CD4-positive, alpha-beta T cell treated with Interleukin-6 at 100 ng/mL for 8 hours (primary cell): ENCODE measurements at regions not wholly inside any gene's neighbourhood (a gene's known extent, or its start where the extent isn't known, plus 50 kb on each side); places are given as distances from the start of the nearest gene placed in this dataset.

ENCODE experiments used
- DNase-seq: peaks from one replicate; pipeline ENCODE4 v3.0.0-alpha.2; 2020; ENCODE audit warnings: mixed read lengths, low spot score

DNA sequence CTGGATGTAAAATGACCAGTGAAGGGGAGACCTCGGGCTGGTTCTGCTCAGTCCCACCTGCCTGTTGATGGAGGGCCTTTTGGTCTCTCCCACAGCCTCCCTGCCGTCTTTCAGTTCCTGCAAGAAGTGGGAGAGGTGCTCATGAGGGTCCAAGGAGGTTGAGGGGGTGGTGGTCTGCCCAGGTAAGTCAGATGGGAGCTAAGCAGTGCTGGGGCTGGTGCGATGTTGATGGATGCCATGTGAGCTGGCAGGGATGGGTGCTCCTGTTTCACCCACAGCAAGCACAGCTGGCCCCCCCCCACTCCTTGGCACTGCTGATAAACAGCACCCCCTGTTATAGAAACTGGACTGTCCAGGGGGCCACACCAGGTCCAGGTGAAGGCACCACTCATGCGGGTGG is 145.6 kb downstream of the NSG2 start:
- DNase-seq: no peak

GRCh38 chr5:174191850-174192655 is 146.5 kb downstream of the NSG2 start:
- no peak for DNase-seq

- DNase-seq: no peak
These were observed 147.4 kb downstream of the NSG2 start for GRCh38 chr5:174192901-174193300.

GRCh38 chr5:174195517-174195916 is 150.0 kb downstream of the NSG2 start:
- no peak for DNase-seq

- DNase-seq: no peak
These were observed 152.4 kb downstream of the NSG2 start for GRCh38 chr5:174197929-174198328.

DNA sequence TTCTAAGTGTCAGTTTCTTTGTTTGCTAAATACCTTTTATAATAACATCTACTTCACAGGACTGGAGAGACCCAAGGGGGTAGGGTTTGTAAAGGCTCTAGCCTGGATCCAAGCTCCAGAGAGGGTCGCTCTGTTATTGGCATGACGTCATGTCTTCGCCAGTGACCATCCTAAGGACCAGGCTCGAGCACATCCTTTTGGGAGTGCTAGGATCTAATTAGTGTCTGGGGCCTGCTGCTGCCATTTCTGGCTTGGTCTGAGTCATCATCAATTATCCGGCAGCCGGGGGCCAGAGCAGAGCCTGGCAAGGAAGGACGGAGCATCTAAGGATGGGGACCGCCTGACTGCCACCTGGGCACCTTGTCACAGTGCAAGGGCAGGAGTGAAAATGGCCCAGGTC is 153.0 kb downstream of the NSG2 start:
- DNase-seq: no peak

DNA sequence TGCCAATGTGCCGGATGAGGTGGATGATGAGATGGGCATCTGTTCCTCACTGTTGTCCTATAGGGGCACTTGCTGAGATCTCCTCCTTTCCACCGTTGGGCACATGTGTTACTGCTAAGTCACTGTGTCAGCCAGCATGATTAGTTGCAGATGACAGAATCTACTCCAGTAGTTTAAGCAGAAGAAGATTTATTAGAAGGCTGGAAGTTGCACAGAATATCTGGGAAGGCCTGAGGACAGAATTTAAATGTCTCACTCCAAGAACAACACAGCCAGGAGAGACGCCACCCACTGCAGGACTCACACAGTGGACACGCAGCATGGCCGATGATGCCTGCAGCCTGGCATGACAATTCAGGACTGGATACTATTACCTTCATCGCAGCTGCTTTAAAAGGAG is 157.5 kb downstream of the NSG2 start:
- no peak for DNase-seq

- DNase-seq: no peak
These were observed 159.2 kb downstream of the NSG2 start for GRCh38 chr5:174204535-174205313.

- no peak for DNase-seq
These were observed 160.4 kb downstream of the NSG2 start for GRCh38 chr5:174205939-174206338.

GRCh38 chr5:174210596-174211276 is 165.2 kb downstream of the NSG2 start:
- no peak for DNase-seq

- no peak for DNase-seq
These were observed 165.7 kb downstream of the NSG2 start for GRCh38 chr5:174211277-174211626.

DNA sequence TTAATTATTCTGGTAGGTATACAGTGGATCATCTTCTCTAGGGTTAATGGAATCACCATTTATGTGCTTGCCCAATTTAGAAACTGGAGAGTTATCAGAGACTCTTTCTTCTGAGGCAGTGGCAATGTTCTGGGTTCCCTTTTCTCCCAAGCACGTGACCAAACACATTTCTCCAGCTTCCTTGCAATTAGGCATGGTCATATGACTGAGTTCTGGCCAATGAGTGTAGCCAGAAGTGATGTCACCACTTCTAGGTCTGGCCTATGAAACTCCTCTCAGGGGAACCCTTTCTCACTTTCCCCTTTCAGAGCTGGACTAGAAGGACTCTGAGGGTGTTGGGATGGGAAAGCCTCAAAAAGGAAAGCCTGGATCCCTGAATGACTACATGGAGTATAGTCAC is 172.0 kb downstream of the NSG2 start:
- no peak for DNase-seq

DNA sequence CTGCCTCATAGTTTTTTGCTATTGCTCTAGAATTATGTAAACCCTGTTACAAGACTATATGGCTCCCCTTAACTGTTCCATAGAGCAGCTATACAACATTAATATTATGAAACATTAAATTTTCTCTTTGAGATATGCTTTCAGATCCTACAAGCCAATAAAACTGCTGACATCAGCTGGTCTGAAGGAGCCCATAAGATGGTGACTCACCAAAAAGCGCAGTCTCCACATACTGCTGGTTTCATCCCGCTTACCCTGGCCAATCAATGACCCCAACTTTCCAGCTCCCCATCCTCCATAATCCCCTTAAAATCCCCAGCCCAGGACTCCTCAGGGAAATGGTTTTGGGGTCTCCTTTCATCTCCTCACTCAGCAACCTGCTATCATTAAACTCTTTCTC is 172.7 kb downstream of the NSG2 start:
- no peak for DNase-seq

DNA sequence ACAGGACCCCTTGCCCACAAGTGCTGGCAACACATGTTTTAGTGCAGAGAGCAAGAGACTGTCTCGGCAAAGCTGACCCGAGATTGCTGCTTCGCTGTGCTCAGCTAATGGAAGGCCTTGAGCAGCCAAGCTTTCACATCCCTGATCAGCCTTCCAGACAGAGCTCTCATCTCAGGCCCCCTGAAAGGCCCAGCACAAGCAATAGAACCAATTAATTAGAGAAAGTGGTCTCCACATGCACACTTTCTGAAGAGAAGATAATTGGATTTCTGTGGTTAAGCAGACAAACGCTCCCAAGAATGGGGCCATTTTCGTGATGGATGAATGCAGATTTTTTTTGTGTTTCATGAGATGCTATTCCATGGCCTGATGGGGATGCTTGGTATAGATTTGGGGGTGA is 174.9 kb downstream of the NSG2 start:
- DNase-seq: no peak

GRCh38 chr5:174221436-174221835 is 175.9 kb downstream of the NSG2 start:
- DNase-seq: no peak

- no peak for DNase-seq
These were observed 176.4 kb downstream of the NSG2 start for GRCh38 chr5:174221946-174222345.

DNA sequence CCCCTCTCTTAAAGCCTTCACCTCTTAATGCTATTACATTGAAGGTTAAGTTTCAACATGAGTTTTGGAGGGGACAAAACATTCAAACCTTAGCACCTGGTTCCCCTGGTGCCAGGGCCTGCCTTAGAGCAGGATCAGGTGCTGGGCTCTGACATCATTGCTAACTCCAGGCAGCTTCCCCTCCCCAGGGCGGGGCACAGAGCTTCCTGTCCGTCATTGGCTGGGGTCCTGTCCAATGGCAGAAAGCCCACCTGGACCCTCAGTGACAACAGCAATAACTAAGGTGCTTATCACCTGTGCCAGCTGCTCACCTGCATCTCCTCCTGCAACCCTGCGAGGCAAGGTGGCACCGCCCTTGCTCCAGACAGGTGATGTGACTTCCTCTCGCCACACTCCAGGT is 177.4 kb downstream of the NSG2 start:
- no peak for DNase-seq

- DNase-seq: no peak
These were observed 177.8 kb downstream of the NSG2 start for GRCh38 chr5:174223355-174223754.

DNA sequence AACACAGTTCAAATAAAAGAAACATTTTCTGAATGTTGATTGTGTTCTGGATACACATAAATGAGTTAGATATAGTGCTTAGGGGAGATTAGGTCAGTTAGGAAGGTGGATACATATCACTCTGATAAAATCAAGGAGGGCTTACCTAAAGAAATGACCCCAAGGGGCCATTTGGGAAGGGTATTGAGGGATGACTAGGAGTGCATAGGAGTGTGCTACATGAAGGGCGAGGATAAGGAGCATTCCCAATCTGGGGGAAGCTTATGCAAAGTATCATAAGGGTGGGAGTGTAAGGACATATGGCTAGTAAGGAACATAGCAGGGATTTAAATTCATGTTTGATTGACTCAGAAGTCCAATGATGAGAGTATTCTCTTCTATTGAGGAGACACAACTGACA is 183.6 kb downstream of the NSG2 start:
- no peak for DNase-seq

- no peak for DNase-seq
These were observed 184.2 kb downstream of the NSG2 start for GRCh38 chr5:174229514-174230370.

DNA sequence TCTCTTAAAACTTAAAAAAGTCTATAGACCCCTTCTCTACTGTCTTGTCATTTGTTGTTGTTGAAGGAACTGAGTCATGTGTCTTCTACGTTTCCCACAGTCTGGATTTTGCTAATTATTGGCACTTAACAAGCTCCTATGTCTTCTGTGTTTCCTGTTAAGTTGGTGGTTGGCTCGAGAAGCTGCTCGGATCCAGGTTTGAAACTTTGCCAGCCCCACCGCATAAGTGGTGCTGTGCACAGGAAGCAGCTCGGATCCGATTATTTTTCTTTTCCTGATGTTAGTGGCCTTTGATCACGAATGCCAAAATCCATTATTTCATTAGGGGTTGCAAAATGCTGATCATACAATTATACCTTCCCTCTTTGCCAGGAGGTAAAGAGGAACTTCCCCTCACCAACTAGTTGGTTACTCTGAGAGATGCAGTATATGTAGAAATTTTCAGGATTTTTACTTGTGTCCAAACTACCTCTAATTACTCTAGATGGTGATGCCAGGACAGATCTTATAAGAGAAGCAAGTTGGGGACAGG is 186.5 kb downstream of the NSG2 start:
- no peak for DNase-seq

DNA sequence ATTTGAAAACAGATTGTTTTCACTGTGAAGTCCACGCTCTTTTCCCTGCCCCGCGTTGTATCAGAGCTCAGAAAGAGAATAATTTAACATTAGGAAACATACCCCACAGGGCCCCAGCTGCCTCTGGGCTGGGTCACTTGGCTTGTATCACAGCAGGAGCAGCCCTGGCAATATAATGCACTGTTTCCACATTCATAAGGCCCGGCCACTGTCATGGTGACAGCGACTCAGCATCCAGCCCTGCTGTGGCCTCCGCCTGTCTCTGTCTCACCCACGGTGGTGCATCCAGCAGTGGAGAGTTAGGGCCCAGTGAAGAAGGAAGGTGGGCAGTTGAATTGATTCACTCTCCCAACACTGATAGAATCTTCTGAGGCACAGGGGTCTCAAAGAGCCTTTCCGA is 188.9 kb downstream of the NSG2 start:
- no peak for DNase-seq
